ENCODE measurements at regions not wholly inside any gene's neighbourhood (a gene's known extent, or its start where the extent isn't known, plus 50 kb on each side); places are given as distances from the start of the nearest gene placed in this dataset.
"Not testable (repeated sequence)": the region's sequence is repeated elsewhere in the genome, so short reads cannot be mapped to it uniquely, and the experiment has no call there.

DNA sequence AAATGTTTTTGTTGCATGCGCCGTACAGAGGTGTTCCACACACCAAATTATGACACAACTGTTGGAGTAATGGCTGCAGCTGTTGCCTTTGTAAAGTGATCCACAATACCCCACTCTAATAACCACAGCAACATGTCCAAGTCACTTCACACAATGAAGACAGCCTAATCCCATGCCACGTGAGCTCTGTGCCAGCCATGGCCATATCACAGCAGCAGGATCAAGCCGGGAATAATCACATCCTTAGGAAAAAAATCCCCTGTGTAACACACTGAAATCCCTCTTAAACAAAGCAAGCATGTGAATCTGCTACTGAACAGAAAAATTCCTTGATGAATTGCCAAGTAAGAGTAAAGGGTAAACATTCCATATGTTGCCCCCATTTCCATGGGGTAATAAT, 179.5 kb upstream of the PARD3B start:
- DNase-seq, result no peak

DNA sequence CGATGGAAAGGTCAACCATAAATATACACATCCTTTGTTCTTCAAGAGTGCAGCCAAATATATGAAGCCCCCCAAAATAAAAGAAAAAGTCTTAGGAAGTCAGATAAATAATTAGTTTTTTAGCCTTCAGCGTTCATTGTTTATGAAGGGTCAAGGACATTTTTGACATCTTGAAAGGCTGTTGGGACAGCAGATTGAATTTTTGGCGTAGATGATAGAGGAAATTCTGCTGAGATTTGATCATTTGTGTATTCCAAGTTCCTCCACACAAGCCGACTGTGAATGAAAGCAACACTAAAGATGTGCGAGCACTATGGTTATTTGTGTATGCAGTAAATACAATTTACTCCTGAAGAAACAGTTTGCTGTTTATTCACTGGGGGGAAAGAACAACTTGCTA, 177.8 kb upstream of the PARD3B start:
- DNase-seq, result no peak

DNA sequence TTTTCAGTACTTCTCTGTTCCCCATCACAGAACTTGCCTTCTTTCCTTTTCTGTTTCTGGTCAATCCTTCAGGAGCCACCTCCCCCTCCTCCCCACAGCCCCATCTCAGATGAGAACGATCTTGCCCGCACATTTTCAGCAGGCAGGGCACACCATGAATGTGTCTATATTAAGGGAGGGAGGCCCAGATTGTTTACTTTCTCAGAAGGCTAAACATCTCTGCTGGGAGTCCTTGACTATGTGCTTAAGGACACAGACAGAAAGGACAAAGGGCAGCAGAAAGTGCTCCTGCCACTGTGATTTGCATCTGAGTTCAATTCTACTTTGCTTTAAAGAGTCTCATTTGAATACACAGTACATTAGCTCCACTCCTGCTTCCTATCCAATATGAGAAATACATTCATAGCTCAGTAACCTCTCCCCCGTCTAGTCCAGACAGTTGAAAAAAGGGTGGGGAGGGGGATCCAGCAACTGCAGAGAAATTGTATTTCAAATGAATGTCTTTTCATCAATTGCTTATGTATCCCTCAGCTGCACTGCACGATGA, 175.0 kb upstream of the PARD3B start:
- no peak for DNase-seq

DNA sequence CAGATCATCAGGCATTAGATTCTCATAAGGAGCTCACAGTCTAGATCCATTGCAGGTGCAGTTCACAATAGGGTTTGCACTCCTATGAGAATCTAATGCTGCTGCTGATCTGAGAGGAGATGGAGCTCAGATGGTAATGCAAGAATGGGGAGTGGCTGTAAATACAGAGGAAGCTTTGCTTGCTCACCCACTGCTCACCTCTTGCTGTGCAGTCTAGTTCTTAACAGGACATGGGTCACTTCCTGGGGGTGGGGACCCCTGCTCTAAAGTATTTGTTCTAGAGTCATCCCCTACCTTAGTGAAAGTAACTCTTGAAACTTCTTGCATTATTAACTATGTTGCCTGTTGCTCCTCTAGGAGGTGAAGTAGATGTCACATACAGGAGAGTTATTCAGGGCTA, 171.3 kb upstream of the PARD3B start:
- DNase-seq, result no peak

DNA sequence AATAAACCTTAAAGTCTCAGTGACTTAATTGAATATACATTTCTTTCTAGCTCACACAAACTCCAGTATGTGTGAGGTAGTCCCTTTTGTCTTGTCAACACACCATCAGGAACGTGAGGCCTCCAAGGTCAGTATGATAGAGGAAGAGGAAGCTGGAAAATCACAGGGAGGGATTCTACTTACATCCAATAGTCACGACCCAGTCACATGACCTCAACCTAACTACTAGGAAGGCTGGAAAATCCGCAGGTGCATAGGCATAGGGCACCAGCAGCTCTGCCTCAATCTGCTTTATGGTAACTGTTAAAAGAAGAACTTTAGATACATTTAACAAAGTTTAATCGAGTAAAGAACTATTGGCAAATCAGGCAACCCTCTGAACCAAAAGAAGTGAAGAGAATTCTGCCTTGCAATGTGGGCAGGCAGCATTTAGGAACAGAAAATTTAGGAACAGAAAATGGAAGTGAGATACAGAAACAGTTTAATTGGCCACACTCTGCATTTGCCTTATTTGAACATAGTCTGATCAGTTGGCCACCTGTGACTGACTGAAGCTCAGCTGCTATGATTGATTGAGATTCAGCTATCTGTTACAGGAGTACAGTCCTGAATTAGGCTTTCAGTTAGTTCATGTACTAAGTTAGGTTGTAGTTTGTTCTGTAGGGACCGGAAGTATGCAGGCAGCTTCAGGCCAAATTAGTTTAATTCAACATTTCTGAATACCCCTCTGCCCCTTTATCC, 165.0 kb upstream of the PARD3B start:
- no peak for DNase-seq

DNA sequence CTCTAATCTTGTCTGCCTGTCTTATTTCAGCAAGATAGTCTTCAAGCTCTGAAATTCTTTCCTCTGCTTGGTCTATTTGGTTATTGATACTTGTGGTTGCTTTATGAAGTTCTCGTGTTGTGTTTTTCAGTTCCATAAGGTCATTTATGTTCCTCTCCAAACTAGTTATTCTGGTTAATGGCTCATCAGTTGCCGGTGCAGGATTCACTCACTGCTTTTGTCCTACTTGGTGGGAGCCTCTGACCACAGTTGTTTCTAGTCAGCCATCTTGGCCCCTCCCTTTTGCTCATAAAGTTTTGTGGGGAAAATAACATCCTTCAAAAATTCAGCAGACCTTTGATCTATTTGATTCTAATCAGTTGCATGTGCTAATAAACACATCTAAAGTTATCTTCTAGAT, 158.6 kb upstream of the PARD3B start:
- no peak for DNase-seq

DNA sequence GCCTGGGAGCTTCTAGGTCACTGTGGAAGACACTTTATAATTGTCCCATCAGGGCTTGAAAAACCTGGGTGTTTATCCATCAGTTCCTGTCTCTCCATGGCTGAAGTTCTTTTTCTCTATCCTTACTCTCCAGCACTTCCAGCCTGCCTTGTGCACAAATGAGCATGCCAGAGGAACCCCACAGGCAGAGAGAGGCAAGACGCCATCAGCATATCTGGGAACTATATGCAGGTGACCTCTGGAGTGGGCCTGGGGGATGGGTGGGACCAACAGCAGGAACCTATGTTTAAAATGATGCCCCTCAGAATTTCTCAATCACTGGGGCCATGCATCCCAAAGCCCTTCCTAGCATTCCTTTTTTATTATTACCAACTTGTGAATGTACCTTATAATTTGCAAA, 156.2 kb upstream of the PARD3B start:
- no peak for DNase-seq

DNA sequence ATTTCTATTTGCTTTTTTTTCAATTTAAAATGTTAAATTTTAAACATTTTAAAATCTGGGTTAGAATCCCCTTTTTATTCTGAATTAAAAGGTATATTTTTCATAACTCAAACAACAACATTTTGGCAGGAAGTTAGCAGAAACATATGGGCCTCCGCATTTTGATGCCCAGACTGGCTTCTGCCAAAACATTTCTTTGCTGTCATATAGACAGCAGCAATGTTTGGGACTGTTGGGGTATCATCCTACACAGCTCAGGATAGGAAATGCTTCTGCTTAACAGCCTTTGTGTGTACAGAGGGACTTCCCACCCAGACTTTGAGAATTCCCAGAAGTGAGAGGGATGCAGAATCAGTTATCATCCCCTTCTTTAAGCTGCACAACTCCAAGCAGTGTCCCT, 155.4 kb upstream of the PARD3B start:
- DNase-seq, result no peak

DNA sequence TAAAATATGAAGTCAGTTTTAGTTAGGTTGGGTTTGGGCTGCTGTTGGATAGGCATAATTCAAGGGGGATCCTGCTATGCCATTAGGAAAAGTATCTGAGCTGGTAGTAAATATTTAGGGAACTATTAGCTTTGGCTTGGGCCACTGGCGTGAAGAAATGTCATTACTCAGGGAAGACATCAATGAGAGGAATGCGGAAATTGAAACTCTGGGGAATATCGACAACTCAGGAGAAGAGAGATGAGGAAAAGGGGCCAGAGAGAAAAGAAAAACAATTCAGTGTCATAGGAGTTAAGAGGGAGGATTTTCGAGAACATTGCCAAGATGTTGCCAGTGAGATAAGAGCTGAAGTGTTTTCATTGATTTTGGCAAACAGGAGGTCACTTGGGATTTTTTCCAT, 149.7 kb upstream of the PARD3B start:
- DNase-seq, result no peak

DNA sequence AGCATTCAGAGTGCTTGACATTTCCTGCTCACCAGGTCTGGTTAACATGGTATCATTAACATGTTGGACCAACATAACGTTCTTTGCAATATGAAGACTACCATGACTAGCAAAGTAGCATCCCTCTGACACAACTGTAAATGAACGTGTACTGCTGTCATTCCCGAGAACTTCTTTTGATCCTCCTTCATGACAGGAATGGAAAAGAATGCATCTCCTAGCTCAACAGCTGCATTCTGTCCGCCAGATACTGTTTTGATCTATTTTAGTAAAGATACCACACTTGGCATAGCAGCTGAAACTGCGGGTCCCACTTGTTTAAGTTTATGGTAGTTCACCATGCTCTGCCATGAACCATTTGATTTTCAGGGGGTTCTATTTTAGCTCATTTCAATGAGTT, 144.2 kb upstream of the PARD3B start:
- no peak for DNase-seq

DNA sequence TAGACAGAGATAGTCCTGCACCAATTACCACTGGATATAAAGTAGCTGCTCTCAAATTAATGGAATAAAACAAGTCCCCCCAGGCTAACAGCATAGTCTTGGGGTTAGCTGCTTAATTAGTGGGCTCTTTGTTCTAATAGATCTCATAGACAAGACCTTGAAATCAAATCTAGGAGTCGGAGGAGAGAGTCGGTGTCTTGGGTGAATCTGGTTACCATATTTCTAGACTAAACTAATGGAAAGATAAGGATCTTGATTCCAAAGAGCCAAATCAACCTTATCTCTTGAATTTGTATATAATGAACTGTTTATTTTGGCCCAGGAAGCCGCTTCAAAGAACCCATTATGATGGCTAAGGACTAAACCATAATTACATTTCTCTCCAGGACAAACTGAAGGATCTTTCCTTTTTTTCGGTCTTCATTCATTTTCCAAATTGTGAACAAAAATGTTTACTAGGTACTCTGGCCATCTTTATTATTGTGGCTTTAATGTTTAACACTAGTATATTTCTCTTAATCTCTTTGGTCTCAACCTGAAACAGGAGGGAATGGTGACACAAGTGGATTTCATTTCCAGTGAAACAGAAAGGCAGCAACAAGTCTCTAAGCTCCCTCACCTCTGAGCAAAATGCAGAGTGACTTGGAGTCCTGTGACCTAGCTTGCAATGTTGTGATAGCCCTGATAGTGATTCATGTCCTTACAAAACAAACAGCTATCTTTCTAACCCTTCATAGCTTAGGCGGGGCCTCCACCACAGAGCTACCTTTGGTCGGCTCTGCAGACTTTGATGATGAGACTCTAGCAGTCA, 137.9 kb upstream of the PARD3B start:
- DNase-seq, result no peak

DNA sequence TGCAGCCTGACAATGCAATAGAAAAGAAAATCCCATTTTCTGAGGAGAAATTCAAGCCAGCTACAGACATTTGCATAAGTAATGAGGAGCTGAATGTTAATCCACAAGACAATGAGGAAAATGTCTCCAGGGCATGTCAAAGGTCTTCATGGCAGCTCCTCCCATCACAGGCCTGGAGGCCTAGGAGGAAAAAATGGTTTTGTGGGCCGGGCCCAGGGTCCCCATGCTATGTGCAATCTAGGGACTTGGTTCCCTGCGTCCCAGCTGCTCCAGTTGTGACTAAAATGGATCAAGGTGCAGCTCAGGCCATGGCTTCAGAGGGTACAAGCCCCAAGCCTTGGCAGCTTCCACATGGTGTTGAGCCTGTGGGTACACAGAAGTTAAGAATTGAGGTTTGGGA, 132.5 kb upstream of the PARD3B start:
- DNase-seq, result not testable (repeated sequence)

DNA sequence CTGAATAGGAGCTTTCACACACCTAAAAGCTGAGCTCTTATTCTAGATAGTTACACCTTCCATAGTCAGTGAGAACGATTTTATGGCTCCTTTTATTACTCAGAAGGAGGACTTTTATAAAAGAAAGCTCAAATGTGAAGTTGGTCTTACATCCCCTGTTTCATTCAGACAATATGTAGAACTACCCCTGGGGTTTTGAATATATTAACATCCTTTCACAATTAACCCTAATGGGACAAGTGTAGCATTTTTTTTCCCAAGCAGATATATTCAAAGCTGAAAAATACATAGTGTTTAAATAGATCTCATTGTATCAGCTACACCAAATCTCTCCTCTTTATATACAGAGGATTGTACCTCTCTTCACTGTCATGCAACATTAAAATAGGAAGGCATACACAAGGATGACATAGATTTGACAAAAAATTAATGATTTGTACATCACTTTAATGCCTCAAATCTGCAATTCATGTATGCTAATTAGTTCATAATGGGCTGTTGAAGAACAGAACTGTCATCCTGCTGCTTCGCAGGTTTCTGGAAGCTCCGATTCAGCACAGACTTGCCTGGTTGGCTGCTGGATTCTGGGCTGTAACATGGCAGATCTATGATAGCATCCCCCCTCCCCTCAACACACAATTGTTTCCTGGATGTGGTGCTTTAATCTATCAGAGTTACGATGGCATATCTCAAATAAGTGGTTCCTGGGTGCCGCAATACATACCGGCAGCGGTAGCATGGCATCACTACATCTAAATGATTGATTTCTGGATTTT, 129.7 kb upstream of the PARD3B start:
- no peak for DNase-seq

DNA sequence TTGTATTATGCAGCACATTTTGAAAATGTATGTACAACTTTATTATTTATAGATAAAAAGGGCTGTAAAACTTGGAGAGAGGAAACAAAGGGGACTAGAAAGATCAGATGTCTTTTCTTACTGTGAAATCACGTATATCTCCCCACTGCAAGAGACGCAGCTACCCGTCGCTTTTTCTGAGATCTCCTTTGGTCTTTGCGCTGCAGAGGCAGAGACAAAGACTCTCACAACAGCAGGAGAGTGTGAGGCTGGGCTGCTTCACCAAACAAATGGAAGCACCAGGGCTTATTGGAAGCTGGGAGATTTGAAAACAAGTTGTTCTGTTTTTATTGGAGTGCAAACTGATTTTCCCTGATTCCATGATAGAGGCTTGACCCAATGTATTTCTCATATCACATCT, 129.0 kb upstream of the PARD3B start:
- no peak for DNase-seq

DNA sequence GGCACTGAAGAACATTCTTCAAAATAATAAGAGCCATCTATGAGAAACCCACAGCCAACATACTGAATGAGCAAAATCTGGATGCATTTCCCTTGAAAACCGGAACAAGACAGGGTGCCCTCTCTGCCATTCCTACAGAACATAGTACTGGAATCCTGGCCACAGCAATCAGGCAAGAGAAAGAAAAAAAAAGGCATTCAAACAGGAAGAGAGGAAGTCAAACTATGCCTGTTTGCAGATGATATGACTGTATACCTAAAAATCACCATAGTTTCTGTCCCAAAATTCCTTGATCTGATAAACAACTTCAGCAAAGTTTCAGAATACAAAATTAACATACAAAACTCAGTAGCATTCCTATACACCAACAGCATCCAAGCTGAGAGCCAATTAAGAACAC, 119.5 kb upstream of the PARD3B start:
- DNase-seq, result no peak

DNA sequence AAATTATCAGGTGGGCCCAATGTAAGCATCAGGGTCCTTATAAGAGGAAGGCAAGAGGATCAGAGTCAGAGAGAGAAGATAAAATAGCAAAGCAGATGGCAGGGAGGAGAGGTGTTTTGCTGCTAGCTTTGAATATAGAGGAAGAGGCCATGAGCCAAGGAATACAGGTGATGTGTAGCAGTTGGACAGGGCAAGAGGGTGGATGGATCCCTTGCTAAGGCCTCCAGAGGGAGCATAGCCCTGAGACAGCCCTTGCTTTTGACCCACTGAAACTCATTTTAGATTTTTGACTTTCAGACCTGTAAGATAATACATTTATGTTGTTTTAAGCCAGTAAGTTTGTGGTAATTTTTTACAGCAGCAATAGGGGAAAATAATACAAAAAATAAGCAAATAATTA, 116.6 kb upstream of the PARD3B start:
- DNase-seq, result no peak

DNA sequence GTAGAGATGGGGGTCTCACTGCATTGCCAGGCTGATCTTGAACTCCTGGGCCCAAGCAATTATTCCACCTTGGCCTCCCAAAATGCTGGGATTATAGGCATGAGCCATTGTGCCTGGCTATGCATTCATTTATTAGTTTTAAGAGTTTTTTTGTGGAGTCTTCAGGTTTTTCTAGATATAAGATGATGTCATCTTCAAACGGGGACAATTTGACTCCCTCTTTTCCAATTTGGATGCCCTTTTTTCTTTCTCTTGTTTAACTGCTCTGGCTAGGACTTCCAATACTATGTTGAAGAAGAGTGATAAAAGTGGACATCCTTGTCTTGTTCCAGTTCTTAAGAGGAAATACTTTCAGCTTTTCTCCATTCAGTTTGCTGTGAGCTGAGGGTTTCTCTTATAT, 113.7 kb upstream of the PARD3B start:
- DNase-seq, result no peak

DNA sequence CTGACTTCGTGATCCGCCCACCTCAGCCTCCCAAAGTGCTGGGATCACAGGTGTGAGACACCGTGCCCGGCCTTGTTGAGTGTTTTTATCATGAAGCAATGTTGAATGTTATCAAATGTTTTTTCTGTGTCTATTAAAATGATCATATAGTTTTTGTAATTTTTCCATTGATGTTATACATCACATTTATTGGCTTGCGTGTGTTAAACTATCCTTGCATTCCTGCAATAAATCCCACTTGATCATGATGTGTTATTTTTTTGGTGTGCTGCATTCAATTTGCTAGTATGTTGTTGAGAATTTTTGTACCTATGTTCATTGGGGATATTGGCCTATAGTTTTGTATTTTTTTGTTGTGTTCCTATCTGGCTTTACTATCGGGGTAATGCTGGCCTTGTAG, 113.1 kb upstream of the PARD3B start:
- DNase-seq, result no peak

DNA sequence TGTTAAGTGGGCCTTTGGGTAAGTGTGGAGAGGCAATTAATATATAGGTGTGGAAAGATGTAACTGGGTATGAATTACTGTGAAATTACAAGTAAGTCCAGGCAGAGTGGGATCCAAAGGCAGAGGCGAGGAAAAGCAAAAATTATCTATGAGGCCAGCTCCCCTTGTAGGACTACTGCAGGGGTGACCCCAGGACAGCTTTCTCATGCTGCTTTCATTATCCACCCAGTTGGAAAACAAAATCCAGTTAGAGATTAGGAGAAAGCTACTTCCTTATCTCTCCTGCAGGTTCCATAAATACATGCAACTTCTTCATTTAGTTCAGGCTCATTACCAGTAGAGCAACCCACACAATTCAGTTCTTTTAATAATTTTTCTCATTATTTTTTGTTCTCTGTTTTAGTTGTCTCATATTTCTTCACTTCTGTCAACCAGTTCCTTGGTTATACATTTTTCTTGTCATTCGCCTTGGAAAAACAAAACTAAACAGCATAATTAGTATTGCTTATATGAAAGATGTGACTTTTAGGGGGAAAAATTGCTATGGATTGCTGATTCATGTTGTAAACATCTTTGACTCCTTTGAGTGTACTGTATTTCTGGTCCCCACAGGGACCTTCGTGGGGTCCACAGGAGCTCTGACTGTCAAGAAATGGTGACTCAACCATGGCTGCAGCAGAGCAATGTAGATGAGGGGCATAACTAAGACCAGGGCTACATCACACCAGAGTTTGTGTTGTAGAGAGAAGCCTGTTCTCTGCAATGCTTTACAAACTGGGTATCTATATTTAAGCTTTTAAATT, 110.4 kb upstream of the PARD3B start:
- DNase-seq, result no peak

DNA sequence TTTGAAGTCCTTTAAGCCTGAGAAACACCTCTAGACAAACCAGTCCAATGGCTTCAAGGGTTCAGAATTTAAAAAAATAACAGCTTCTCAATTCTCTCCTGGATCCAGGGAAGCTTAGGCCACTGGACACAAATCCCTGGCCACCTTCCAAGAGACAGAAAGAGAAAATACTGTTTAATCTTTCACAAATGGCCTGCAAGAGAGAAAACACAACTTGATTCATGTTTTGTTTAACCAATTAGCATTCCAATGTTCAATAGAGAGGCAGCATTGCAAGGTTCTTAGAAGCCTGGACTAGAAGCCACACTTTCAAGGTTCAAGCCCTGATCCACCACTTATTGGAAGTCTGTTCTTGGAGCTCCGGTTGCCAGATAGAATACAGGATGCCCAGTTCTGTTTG, 109.0 kb upstream of the PARD3B start:
- DNase-seq, result no peak

DNA sequence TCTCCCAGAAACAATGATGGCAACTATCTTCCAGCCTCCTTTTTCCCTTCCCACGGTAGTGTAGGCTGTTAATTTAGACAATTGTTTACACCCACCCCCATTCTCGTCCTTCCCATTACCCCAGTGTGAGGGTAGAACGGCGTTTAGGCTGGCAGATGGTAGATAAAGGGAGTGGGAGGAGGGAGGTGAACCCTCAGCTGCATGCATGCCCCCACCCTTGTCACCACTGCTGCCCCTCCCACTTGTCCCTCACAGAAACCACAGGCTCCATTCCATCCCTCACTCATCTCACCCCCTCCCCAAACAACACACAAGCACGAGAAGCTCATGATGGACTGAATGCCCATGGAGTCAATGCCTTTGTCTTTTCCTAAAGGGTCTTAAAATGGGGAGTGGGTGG, 107.9 kb upstream of the PARD3B start:
- DNase-seq, result no peak

Measured in NK-92 treated with Interleukin-12 subunit alpha and Interleukin-12 subunit beta, amount 100 ng/mL, for 24 hours (cell line).